T1000 (cell line): ENCODE measurements at regions not wholly inside any gene's neighbourhood (a gene's known extent, or its start where the extent isn't known, plus 50 kb on each side); places are given as distances from the start of the nearest gene placed in this dataset.

Source experiments
- DNase-seq: peaks from one replicate; lab custom pipeline; 2025; ENCODE audit warnings: mixed read lengths; lab: John Stamatoyannopoulos, UW

- no peak for DNase-seq
Measured at GRCh38 chr3:124542214-124542869, 187.9 kb upstream of the UMPS start.

- no peak for DNase-seq
Measured at GRCh38 chr3:124545891-124546290, 184.4 kb upstream of the UMPS start.

GRCh38 chr3:124552224-124552623 lies 178.0 kb upstream of the UMPS start:
- no peak for DNase-seq

- no peak for DNase-seq
Measured at GRCh38 chr3:124553178-124553577, 177.1 kb upstream of the UMPS start.

- DNase-seq, result no peak
Measured at GRCh38 chr3:124556636-124557035, 173.6 kb upstream of the UMPS start.

- peak; percentile 16 for DNase-seq
Measured at GRCh38 chr3:124557433-124558232, 172.6 kb upstream of the UMPS start.

- peak; percentile 84 for DNase-seq
Measured at GRCh38 chr3:124558991-124559845, 171.0 kb upstream of the UMPS start.

GRCh38 chr3:124559846-124560574 lies 170.2 kb upstream of the UMPS start:
- peak; percentile 62 for DNase-seq

- DNase-seq, result no peak
Measured at GRCh38 chr3:124560666-124561215, 169.5 kb upstream of the UMPS start.

- no peak for DNase-seq
Measured at GRCh38 chr3:124562769-124563168, 167.5 kb upstream of the UMPS start.

- DNase-seq, result no peak
Measured at GRCh38 chr3:124563376-124563775, 166.9 kb upstream of the UMPS start.

GRCh38 chr3:124565013-124565412 lies 165.2 kb upstream of the UMPS start:
- DNase-seq, result peak; percentile 49

- DNase-seq, result no peak
Measured at GRCh38 chr3:124565551-124565950, 164.7 kb upstream of the UMPS start.

- no peak for DNase-seq
Measured at GRCh38 chr3:124566701-124567100, 163.6 kb upstream of the UMPS start.

- no peak for DNase-seq
Measured at GRCh38 chr3:124567179-124567578, 163.1 kb upstream of the UMPS start.

- DNase-seq, result no peak
Measured at GRCh38 chr3:124569761-124570160, 160.5 kb upstream of the UMPS start.

- DNase-seq, result no peak
Measured at GRCh38 chr3:124570232-124570631, 160.0 kb upstream of the UMPS start.

GRCh38 chr3:124572851-124573405 lies 157.3 kb upstream of the UMPS start:
- no peak for DNase-seq

- no peak for DNase-seq
Measured at GRCh38 chr3:124574012-124574411, 156.2 kb upstream of the UMPS start.

- no peak for DNase-seq
Measured at GRCh38 chr3:124576565-124577493, 153.4 kb upstream of the UMPS start.
